Tibial artery (tissue), 4 donors: ENCODE measurements at regions not wholly inside any gene's neighbourhood (a gene's known extent, or its start where the extent isn't known, plus 50 kb on each side); places are given as distances from the start of the nearest gene placed in this dataset.
A peak's percentile ranks its signal among the peaks of the same experiment; 100 is the strongest.
"Not testable (repeated sequence)": the region's sequence is repeated elsewhere in the genome, so short reads cannot be mapped to it uniquely, and the experiment has no call there.

ENCODE experiments used
- DNase-seq, 2 donors: peaks; one replicate each; pipeline ENCODE4 v3.0.0-alpha.2; 2019
- H3K27ac ChIP-seq, 2 donors: fragments of 200-600 bp; sonication (generic) in 1 of 2; 1 replicate in 1 of 2; 2 replicates in 1 of 2; pipeline ENCODE4 v1.5.1; 2018 to 2019; ENCODE audit warnings: mild to moderate bottlenecking in 1 of 2
- H3K27me3 ChIP-seq, 2 donors: fragments of 200-600 bp; sonication (generic) in 1 of 2; one replicate each; pipeline versions ENCODE4 v1.5.1 to v1.6.0; 2016 to 2019
- H3K36me3 ChIP-seq, 3 donors: fragments of 200-600 bp; sonication (generic) in 2 of 3; one replicate each; pipeline ENCODE4 v1.5.1; 2016 to 2019; ENCODE audit warnings: mild to moderate bottlenecking in 2 of 3
- H3K4me1 ChIP-seq, 4 donors: fragments of 200-600 bp; sonication (generic) in 2 of 4; 1 replicate in 3 of 4; 2 replicates in 1 of 4; pipeline ENCODE4 v1.5.1; 2016 to 2019
- H3K4me3 ChIP-seq, 2 donors: fragments of 200-600 bp; sonication (generic) in 1 of 2; 1 replicate in 1 of 2; 2 replicates in 1 of 2; pipeline ENCODE4 v1.5.1; 2018 to 2019; ENCODE audit warnings: mild to moderate bottlenecking in 2 of 2
- H3K9me3 ChIP-seq, 3 donors: fragments of 200-600 bp; sonication (generic) in 1 of 3; one replicate each; pipeline ENCODE4 v1.5.1; 2016 to 2019
- intact Hi-C: fragments of 100-400 bp; cut with DNase I; formaldehyde crosslinking; loops from one replicate; pipeline ENCODE4 v1.15.0; 2023; ENCODE audit warnings: low total_unique reads
- TF ChIP-seq, protein P1 (sequence below), 2 experiments: fragments of 200-600 bp in 1 of 2; fragments of 450-650 bp in 1 of 2; IDR thresholded peaks; one replicate each; pipeline ENCODE4 v1.5.1; 2017 to 2019; ENCODE audit warnings: antibody characterized with exemption in 2 of 2, mild to moderate bottlenecking in 1 of 2, moderate library complexity in 1 of 2

DNA sequence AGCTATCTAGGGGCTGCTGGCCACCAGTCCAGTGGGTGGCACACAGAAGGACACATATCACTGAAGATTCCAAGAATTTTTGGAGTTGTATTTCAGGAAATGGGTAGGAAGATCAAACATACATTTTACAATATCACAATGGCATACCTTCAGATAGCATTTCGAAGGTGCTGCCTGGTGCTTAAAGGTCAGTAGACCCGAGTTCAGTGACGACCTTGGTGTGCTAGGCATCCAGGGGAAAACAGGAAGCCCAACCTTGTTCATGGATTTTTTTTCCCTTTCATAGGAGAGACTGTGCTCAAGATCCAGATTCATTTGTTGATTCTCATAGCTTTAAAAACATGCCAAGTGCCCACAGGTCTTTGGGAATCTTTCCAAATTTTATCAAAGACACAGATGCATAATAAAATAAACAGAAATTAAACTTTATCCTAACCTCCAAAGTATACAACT is 51.0 kb upstream of the RCBTB2 start:
- H3K4me1 ChIP-seq, result peaks cover 0 to 25% (median 9%) of the 10 kb centered on the region in 4 donors
- TF ChIP-seq, protein P1, sequence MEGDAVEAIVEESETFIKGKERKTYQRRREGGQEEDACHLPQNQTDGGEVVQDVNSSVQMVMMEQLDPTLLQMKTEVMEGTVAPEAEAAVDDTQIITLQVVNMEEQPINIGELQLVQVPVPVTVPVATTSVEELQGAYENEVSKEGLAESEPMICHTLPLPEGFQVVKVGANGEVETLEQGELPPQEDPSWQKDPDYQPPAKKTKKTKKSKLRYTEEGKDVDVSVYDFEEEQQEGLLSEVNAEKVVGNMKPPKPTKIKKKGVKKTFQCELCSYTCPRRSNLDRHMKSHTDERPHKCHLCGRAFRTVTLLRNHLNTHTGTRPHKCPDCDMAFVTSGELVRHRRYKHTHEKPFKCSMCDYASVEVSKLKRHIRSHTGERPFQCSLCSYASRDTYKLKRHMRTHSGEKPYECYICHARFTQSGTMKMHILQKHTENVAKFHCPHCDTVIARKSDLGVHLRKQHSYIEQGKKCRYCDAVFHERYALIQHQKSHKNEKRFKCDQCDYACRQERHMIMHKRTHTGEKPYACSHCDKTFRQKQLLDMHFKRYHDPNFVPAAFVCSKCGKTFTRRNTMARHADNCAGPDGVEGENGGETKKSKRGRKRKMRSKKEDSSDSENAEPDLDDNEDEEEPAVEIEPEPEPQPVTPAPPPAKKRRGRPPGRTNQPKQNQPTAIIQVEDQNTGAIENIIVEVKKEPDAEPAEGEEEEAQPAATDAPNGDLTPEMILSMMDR (IDR thresholded peaks at IDR 0.05), result no peak
- H3K27ac ChIP-seq, result no peak overlapping the region
- no peak for DNase-seq
- intact Hi-C loops, result loop anchor here (5.0 to 10.0 kb wide), 2 partner anchors 252 to 459 kb away; no protein-coding TSS in a partner anchor
- no peaks in the 10 kb centered on the region for H3K27me3 ChIP-seq
- no peak overlapping the region for H3K4me3 ChIP-seq
- H3K36me3 ChIP-seq, result no peaks in the 10 kb centered on the region
- H3K9me3 ChIP-seq, result no peaks in the 10 kb centered on the region

DNA sequence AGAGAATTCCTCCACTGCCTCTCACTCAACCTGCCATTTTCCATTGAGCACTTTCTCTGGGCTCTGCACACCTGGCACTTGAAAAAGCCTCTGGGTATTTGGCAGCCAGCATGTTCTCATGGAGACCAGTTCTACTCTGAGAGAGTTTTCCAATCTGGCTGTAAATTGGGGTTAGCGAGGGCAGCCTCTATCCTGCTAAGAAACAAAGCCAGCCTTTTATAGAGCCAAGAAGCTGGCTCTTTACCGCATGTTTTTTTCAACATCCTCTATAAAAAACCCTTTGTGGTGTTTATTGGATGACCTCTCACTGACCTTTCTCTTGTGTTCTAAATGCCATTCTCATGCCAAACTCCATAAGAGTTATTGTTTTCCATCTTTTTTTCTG is 52.6 kb upstream of the RCBTB2 start:
- intact Hi-C loops, result loop anchor here (10.0 kb wide), 1 partner anchor 461 kb away; no protein-coding TSS in a partner anchor
- Histone ChIP-seq H3K4me3 (no peak overlapping the region), H3K4me1 (peaks cover 0 to 20% (median 6%) of the 10 kb centered on the region in 4 donors), H3K36me3 (no peaks in the 10 kb centered on the region), H3K9me3 (no peaks in the 10 kb centered on the region), H3K27me3 (no peaks in the 10 kb centered on the region), H3K27ac (no peak overlapping the region)
- TF ChIP-seq, protein P1 (IDR thresholded peaks at IDR 0.05), result no peak
- no peak for DNase-seq

DNA sequence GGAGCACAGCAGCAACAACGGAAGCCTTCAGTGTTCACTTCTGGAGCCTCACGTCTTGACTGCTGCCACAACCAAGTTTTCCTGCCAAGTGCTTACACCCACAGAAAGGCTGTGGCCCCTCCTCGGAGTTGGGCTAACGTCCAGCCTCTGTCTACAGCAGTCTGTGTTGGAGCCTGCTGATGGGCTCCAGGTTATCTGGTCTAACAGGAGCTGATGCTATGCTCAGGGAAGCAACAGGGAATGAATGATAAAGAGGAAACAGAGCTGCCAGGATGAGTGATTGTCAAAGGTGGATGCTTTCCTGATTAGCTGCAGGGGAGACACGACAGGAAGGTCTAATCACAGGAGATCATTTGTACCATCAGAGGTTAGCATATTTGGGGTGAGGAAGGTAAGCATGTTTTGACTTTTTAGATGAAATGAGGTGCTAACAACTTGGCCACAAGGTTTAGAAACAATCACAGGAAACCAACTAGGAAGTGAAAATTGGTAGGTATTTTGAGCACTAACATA is 53.8 kb upstream of the RCBTB2 start:
- intact Hi-C loops, result loop anchor here (10.0 kb wide), 1 partner anchor 462 kb away; no protein-coding TSS in a partner anchor
- no peak overlapping the region for H3K27ac ChIP-seq
- H3K4me3 ChIP-seq, result no peak overlapping the region
- TF ChIP-seq, protein P1 (IDR thresholded peaks at IDR 0.05), result no peak
- H3K27me3 ChIP-seq, result no peaks in the 10 kb centered on the region
- H3K4me1 ChIP-seq, result peaks cover 0 to 20% (median 6%) of the 10 kb centered on the region in 4 donors
- no peaks in the 10 kb centered on the region for H3K36me3 ChIP-seq
- H3K9me3 ChIP-seq, result no peaks in the 10 kb centered on the region
- peak in 1 of 2 donors; percentile 31 for DNase-seq

DNA sequence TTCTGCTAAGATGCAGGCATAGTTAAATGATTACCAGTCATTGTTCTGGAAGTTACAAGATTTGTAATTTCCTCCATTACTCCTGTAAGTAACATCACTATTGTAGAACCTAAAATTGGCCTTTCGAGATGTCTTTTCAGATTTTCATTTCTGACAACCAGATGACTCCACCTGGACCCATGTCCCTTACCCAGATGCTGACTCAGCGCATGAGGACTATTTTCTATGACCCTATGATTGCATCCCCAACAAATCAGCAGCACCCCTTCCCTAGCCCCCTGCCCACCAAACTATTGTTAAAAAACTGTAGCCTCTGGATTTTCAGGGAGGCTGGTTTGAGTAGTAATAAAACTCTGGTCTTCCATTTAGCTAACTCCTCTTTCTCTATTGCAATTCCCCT is 55.2 kb upstream of the RCBTB2 start:
- H3K4me3 ChIP-seq, result no peak overlapping the region
- H3K27ac ChIP-seq, result no peak overlapping the region
- no peaks in the 10 kb centered on the region for H3K27me3 ChIP-seq
- TF ChIP-seq, protein P1 (IDR thresholded peaks at IDR 0.05), result no peak
- no peak for DNase-seq
- H3K36me3 ChIP-seq, result no peaks in the 10 kb centered on the region
- intact Hi-C loops, result loop anchor here (10.0 kb wide), 1 partner anchor 463 kb away; no protein-coding TSS in a partner anchor
- H3K4me1 ChIP-seq, result peaks cover 0 to 20% (median 6%) of the 10 kb centered on the region in 4 donors
- H3K9me3 ChIP-seq, result no peaks in the 10 kb centered on the region

DNA sequence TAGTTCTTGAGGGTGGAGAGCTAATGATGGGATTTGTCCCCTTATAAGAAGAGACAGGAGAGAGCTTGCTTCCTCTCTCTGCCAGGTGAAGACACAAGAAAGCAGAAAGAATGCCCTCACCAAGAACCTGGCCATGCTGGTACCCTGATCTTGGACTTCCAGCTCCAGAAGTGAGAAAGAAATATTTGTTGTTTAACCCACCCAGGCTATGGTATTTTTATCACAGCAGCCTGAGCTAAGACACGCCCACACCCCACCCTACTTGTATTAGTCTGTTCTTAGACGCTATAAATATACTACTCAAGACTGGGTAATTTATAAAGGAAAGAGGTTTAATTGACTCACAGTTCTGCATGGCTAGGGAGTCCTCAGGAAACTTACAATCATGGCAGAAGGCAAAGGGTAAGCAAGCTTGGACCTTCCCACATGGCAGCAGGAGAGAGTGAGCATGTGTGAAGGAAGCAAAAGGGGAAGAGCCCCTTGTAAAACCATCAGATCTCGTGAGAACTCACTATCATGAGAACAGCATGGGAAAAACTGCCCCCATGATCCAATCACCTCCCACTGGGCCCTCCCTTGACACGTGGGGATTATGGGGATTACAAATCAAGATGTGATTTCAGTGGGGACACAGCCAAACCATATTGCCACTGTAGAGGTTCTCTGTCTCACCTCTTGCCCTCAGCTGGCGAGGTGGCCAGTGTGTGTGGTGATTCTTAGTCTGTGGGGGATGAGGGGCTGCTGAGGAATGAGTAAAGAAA is 57.4 kb upstream of the RCBTB2 start:
- intact Hi-C loops, result no loop called here
- Histone ChIP-seq H3K9me3 (no peaks in the 10 kb centered on the region), H3K27me3 (no peaks in the 10 kb centered on the region), H3K27ac (no peak overlapping the region), H3K4me1 (peaks cover 0 to 11% (median 3%) of the 10 kb centered on the region in 4 donors), H3K36me3 (no peaks in the 10 kb centered on the region), H3K4me3 (no peak overlapping the region)
- DNase-seq, result no peak
- TF ChIP-seq, protein P1 (IDR thresholded peaks at IDR 0.05), result no peak

DNA sequence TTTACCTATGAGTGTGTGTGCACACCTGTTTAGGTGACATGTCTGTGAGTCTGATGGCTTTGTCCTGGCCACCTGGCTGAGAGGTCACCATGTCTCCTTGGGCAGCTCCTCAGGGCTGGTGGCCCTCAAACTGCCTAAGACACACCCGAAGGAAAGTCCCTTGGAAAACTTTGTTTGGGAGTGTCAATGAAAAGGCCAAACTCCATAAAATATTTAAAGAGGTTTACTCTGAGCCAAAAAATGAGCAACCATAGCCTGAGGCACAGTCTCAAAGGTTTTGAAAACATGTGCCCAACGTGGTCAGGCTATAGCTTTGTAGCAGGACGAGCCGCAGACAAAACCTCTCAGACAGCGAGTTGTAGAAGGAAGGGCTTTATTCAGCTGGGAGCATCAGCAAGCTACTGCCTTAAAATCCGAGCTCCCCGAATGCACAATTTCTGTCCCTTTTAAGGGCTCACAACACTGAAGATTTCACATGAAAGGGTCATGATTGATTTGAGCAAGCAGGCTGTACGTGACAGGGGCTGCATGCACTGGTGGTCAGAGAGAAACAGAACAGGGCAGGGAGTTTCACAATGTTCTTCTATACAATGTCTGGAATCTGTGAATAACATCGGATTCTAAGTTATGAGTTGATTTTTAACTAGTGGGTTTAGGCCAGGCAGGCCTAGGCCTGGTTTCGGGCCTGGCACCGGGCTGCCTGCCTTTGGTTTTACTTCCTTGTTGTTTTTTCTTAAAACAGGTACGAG is 58.4 kb upstream of the RCBTB2 start:
- H3K9me3 ChIP-seq, intact Hi-C loops, H3K4me1 ChIP-seq, DNase-seq, H3K27me3 ChIP-seq, H3K4me3 ChIP-seq, H3K27ac ChIP-seq, H3K36me3 ChIP-seq: not testable (repeated sequence)
